WTC11 (cell line): ENCODE measurements at regions not wholly inside any gene's neighbourhood (a gene's known extent, or its start where the extent isn't known, plus 50 kb on each side); places are given as distances from the start of the nearest gene placed in this dataset.

ENCODE experiments used
- ATAC-seq: fragments of 200-7000 bp; cut with Tn5 transposase; 2 replicates; pipeline ENCODE4 v1.10.0; 2021; ENCODE audit warnings: mild to moderate bottlenecking, moderate library complexity
- CTCF ChIA-PET: fragments of 300-600 bp; sonication (Branson Sonifier 250); formaldehyde crosslinking; loops from one replicate; lab custom pipeline; 2021; ENCODE audit warnings: antibody characterized with exemption; lab: Charles Lee
- POLR2A ChIA-PET: fragments of 350-600 bp; sonication (Branson Sonifier 250); formaldehyde crosslinking; loops from one replicate; lab custom pipeline; 2021; ENCODE audit warnings: antibody characterized with exemption; lab: Charles Lee
- DNase-seq: peaks from one replicate; pipeline ENCODE4 v3.0.0; 2021; ENCODE audit warnings: low spot score
- H3K27ac Mint-ChIP-seq: 2 replicates; pipeline ENCODE4 v1.8.0; 2021; ENCODE audit warnings: mixed read lengths
- H3K27me3 Mint-ChIP-seq: 2 replicates; pipeline ENCODE4 v1.8.0; 2021; ENCODE audit warnings: low read depth, mild to moderate bottlenecking, moderate library complexity, mixed read lengths
- H3K36me3 Mint-ChIP-seq: 2 replicates; pipeline ENCODE4 v1.8.0; 2021; ENCODE audit warnings: mixed read lengths
- H3K4me1 Mint-ChIP-seq: 2 replicates; pipeline ENCODE4 v1.8.0; 2022; ENCODE audit warnings: mixed read lengths
- H3K4me3 Mint-ChIP-seq: 2 replicates; pipeline ENCODE4 v1.8.0; 2021; ENCODE audit warnings: mild to moderate bottlenecking, moderate library complexity, mixed read lengths
- H3K9me3 Mint-ChIP-seq: 2 replicates; pipeline ENCODE4 v1.8.0; 2021; ENCODE audit warnings: mixed read lengths
- ETV6 ChIP-seq: sonication (generic); formaldehyde crosslinking; IDR thresholded peaks from 2 replicates; pipeline ENCODE4 v1.8.1; 2022; ENCODE audit warnings: mild to moderate bottlenecking, missing genetic modification reagents
- FOXJ3 ChIP-seq: sonication (generic); formaldehyde crosslinking; IDR thresholded peaks from 2 replicates; pipeline ENCODE4 v1.9.0; 2021; ENCODE audit warnings: missing genetic modification reagents, mild to moderate bottlenecking, borderline replicate concordance
- FOXP1 ChIP-seq: sonication (generic); formaldehyde crosslinking; IDR thresholded peaks from 2 replicates; pipeline ENCODE4 v1.8.0; 2022; ENCODE audit warnings: missing genetic modification reagents, mild to moderate bottlenecking, moderate library complexity, borderline replicate concordance
- GABPB1 ChIP-seq: sonication (generic); formaldehyde crosslinking; IDR thresholded peaks from 2 replicates; pipeline ENCODE4 v1.8.1; 2023; ENCODE audit warnings: mild to moderate bottlenecking, missing genetic modification reagents
- IRF2 ChIP-seq: sonication (generic); formaldehyde crosslinking; IDR thresholded peaks from 2 replicates; pipeline ENCODE4 v1.8.0; 2022; ENCODE audit warnings: low read depth, missing genetic modification reagents, borderline replicate concordance
- NR3C1 ChIP-seq: sonication (generic); formaldehyde crosslinking; conservative IDR thresholded peaks from 2 replicates; pipeline ENCODE4 v1.8.1; 2023; ENCODE audit warnings: low read depth, mild to moderate bottlenecking, missing genetic modification reagents
- RELA ChIP-seq: sonication (generic); formaldehyde crosslinking; IDR thresholded peaks from 2 replicates; pipeline ENCODE4 v1.8.1; 2022; ENCODE audit warnings: missing genetic modification reagents, mild to moderate bottlenecking, borderline replicate concordance
- TCF7 ChIP-seq: sonication (generic); formaldehyde crosslinking; IDR thresholded peaks from 2 replicates; pipeline ENCODE4 v1.8.0; 2022; ENCODE audit warnings: mild to moderate bottlenecking, low read depth, missing genetic modification reagents, moderate library complexity
- ZBTB21 ChIP-seq: sonication (generic); formaldehyde crosslinking; IDR thresholded peaks from 2 replicates; pipeline ENCODE4 v1.8.1; 2023; ENCODE audit warnings: mild to moderate bottlenecking, missing genetic modification reagents, borderline replicate concordance
- ZNF263 ChIP-seq: sonication (generic); formaldehyde crosslinking; IDR thresholded peaks from 2 replicates; pipeline ENCODE4 v1.8.1; 2022; ENCODE audit warnings: low read depth, mild to moderate bottlenecking, moderate library complexity, missing genetic modification reagents
- ZNF396 ChIP-seq: fragments of 250-450 bp; sonication (Bioruptor Pico); IDR thresholded peaks from 2 replicates; pipeline ENCODE4 v1.8.0; 2021; ENCODE audit warnings: mild to moderate bottlenecking, moderate library complexity, borderline replicate concordance
- ZNF416 ChIP-seq: fragments of 250-450 bp; sonication (Bioruptor Pico); IDR thresholded peaks from 2 replicates; pipeline ENCODE4 v1.9.0; 2021; ENCODE audit warnings: mild to moderate bottlenecking, inconsistent platforms
- TF ChIP-seq, protein P1 (sequence below): sonication (generic); formaldehyde crosslinking; IDR thresholded peaks from 2 replicates; pipeline ENCODE4 v1.8.1; 2022; ENCODE audit warnings: missing genetic modification reagents, borderline replicate concordance
- TF ChIP-seq, protein P2 (sequence below): fragments of 250-450 bp; sonication (Bioruptor Pico); IDR thresholded peaks from 2 replicates; pipeline ENCODE4 v1.9.0; 2021; ENCODE audit warnings: mild to moderate bottlenecking, borderline replicate concordance
- TF ChIP-seq, protein P3 (sequence below): sonication (generic); formaldehyde crosslinking; IDR thresholded peaks from 2 replicates; pipeline ENCODE4 v1.8.0; 2022; ENCODE audit warnings: mild to moderate bottlenecking, missing genetic modification reagents
- TF ChIP-seq, protein P4 (sequence below): sonication (generic); formaldehyde crosslinking; IDR thresholded peaks from 2 replicates; pipeline ENCODE4 v1.8.1; 2022; ENCODE audit warnings: low read depth, missing genetic modification reagents, borderline replicate concordance
- TF ChIP-seq, protein P5 (sequence below): fragments of 200-600 bp; IDR thresholded peaks from 2 replicates; pipeline ENCODE4 v1.8.0; 2022; ENCODE audit warnings: antibody characterized with exemption

DNA sequence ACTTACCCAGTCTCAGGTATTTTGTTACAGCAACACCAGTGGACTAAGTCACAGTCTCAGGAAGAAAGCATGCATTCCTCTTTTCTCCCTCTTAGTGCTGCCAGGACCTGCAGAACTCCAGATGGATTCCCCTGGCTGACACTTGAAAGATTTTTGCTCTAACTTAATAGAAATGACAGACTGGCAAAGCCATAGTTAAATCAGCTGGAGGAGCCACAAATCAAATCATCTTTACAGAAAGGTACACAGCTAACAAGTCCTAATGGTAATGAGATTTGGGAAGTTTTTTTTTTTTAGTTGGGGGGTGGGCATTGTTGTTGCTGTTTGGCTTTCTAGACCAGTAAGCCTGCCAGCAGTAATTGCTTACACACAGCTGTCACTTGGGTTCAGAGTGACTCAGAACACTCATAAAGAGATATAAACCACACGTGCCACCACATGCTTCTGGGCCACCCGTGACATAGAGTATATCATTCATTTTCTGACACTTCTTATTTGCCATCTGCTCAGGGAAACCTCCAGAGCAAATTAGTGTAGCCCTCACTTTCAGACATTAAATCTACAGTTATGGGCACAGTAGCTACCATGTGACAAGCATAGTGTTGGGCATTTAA, 72.4 kb downstream of the FH start:
- ChIA-PET CTCF (no interaction called here), POLR2A (no interaction called here)
- peaks cover 62% of the 10 kb centered on the region for H3K9me3 Mint-ChIP-seq
- ATAC-seq: no peak
- no peaks in the 10 kb centered on the region; the same call in none of the 2 replicates for H3K27me3 Mint-ChIP-seq
- H3K27ac Mint-ChIP-seq: no peak overlapping the region
- TF ChIP-seq FOXJ3 (CRISPR knock-in tag) (no peak), FOXP1 (CRISPR knock-in tag) (no peak), ZNF416 (no peak), ETV6 (CRISPR knock-in tag) (no peak)
- TF ChIP-seq, protein P1, sequence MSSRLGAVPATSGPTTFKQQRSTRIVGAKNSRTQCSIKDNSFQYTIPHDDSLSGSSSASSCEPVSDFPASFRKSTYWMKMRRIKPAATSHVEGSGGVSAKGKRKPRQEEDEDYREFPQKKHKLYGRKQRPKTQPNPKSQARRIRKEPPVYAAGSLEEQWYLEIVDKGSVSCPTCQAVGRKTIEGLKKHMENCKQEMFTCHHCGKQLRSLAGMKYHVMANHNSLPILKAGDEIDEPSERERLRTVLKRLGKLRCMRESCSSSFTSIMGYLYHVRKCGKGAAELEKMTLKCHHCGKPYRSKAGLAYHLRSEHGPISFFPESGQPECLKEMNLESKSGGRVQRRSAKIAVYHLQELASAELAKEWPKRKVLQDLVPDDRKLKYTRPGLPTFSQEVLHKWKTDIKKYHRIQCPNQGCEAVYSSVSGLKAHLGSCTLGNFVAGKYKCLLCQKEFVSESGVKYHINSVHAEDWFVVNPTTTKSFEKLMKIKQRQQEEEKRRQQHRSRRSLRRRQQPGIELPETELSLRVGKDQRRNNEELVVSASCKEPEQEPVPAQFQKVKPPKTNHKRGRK (CRISPR knock-in tag): no peak
- TF ChIP-seq, protein P2, sequence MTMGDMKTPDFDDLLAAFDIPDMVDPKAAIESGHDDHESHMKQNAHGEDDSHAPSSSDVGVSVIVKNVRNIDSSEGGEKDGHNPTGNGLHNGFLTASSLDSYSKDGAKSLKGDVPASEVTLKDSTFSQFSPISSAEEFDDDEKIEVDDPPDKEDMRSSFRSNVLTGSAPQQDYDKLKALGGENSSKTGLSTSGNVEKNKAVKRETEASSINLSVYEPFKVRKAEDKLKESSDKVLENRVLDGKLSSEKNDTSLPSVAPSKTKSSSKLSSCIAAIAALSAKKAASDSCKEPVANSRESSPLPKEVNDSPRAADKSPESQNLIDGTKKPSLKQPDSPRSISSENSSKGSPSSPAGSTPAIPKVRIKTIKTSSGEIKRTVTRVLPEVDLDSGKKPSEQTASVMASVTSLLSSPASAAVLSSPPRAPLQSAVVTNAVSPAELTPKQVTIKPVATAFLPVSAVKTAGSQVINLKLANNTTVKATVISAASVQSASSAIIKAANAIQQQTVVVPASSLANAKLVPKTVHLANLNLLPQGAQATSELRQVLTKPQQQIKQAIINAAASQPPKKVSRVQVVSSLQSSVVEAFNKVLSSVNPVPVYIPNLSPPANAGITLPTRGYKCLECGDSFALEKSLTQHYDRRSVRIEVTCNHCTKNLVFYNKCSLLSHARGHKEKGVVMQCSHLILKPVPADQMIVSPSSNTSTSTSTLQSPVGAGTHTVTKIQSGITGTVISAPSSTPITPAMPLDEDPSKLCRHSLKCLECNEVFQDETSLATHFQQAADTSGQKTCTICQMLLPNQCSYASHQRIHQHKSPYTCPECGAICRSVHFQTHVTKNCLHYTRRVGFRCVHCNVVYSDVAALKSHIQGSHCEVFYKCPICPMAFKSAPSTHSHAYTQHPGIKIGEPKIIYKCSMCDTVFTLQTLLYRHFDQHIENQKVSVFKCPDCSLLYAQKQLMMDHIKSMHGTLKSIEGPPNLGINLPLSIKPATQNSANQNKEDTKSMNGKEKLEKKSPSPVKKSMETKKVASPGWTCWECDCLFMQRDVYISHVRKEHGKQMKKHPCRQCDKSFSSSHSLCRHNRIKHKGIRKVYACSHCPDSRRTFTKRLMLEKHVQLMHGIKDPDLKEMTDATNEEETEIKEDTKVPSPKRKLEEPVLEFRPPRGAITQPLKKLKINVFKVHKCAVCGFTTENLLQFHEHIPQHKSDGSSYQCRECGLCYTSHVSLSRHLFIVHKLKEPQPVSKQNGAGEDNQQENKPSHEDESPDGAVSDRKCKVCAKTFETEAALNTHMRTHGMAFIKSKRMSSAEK (CRISPR knock-in tag): no peak
- TF ChIP-seq, protein P3, sequence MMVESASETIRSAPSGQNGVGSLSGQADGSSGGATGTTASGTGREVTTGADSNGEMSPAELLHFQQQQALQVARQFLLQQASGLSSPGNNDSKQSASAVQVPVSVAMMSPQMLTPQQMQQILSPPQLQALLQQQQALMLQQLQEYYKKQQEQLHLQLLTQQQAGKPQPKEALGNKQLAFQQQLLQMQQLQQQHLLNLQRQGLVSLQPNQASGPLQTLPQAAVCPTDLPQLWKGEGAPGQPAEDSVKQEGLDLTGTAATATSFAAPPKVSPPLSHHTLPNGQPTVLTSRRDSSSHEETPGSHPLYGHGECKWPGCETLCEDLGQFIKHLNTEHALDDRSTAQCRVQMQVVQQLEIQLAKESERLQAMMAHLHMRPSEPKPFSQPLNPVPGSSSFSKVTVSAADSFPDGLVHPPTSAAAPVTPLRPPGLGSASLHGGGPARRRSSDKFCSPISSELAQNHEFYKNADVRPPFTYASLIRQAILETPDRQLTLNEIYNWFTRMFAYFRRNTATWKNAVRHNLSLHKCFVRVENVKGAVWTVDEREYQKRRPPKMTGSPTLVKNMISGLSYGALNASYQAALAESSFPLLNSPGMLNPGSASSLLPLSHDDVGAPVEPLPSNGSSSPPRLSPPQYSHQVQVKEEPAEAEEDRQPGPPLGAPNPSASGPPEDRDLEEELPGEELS: no peak
- TF ChIP-seq, all 79 proteins: peak for 0
- Mint-ChIP-seq H3K4me3 (no peak overlapping the region), H3K36me3 (peaks cover 19% of the 10 kb centered on the region), H3K4me1 (no peaks in the 10 kb centered on the region)
- no peak for DNase-seq

DNA sequence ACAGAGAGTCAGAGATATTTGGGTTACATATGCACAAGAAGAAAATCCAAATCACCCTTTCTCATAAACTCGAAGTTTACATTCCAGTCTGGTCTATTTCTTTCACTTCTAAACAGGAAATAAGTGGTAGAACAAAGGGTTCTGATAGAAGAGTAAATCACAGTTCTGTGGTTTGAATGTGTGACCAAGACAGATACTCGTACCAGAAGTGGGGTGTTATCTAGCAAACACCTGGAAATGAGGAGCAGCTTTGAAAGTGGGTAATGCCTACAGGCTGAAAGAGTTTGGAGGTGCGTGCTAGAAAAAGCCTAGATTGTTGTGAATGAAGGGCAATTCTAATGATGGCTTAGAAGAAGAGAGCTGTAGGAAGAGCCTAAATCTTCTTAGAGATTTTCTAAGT, 74.7 kb downstream of the FH start:
- peaks cover 48% of the 10 kb centered on the region for H3K9me3 Mint-ChIP-seq
- DNase-seq (no peak), ATAC-seq (no peak)
- H3K27ac Mint-ChIP-seq: no peak overlapping the region
- peaks cover 19% of the 10 kb centered on the region for H3K36me3 Mint-ChIP-seq
- H3K4me1 Mint-ChIP-seq: no peaks in the 10 kb centered on the region
- POLR2A ChIA-PET: no interaction called here
- no peak overlapping the region for H3K4me3 Mint-ChIP-seq
- TF ChIP-seq ZNF396 (CRISPR knock-in tag) (no peak), RELA (CRISPR knock-in tag) (no peak), GABPB1 (CRISPR knock-in tag) (no peak), TCF7 (CRISPR knock-in tag) (no peak), ZNF263 (CRISPR knock-in tag) (no peak), IRF2 (no peak), ZBTB21 (CRISPR knock-in tag) (no peak), NR3C1 (CRISPR knock-in tag) (no peak), ZNF416 (no peak)
- TF ChIP-seq, protein P2 (CRISPR knock-in tag): no peak
- TF ChIP-seq, protein P4, sequence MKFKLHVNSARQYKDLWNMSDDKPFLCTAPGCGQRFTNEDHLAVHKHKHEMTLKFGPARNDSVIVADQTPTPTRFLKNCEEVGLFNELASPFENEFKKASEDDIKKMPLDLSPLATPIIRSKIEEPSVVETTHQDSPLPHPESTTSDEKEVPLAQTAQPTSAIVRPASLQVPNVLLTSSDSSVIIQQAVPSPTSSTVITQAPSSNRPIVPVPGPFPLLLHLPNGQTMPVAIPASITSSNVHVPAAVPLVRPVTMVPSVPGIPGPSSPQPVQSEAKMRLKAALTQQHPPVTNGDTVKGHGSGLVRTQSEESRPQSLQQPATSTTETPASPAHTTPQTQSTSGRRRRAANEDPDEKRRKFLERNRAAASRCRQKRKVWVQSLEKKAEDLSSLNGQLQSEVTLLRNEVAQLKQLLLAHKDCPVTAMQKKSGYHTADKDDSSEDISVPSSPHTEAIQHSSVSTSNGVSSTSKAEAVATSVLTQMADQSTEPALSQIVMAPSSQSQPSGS (CRISPR knock-in tag): no peak
- TF ChIP-seq, protein P5, sequence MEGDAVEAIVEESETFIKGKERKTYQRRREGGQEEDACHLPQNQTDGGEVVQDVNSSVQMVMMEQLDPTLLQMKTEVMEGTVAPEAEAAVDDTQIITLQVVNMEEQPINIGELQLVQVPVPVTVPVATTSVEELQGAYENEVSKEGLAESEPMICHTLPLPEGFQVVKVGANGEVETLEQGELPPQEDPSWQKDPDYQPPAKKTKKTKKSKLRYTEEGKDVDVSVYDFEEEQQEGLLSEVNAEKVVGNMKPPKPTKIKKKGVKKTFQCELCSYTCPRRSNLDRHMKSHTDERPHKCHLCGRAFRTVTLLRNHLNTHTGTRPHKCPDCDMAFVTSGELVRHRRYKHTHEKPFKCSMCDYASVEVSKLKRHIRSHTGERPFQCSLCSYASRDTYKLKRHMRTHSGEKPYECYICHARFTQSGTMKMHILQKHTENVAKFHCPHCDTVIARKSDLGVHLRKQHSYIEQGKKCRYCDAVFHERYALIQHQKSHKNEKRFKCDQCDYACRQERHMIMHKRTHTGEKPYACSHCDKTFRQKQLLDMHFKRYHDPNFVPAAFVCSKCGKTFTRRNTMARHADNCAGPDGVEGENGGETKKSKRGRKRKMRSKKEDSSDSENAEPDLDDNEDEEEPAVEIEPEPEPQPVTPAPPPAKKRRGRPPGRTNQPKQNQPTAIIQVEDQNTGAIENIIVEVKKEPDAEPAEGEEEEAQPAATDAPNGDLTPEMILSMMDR: no peak
- CTCF ChIA-PET: no interaction called here
- H3K27me3 Mint-ChIP-seq: peaks cover 7% of the 10 kb centered on the region
